GM20000 (cell line): ENCODE measurements at regions not wholly inside any gene's neighbourhood (a gene's known extent, or its start where the extent isn't known, plus 50 kb on each side); places are given as distances from the start of the nearest gene placed in this dataset.

Experiments used
- DNase-seq: peaks from one replicate; pipeline ENCODE4 v3.0.0; 2012; ENCODE audit warnings: low spot score
- CTCF ChIP-seq: IDR thresholded peaks from 2 replicates; pipeline ENCODE4 v1.5.1; 2012; ENCODE audit warnings: mild to moderate bottlenecking, control low read depth; ENCODE audit errors: extremely low read depth, missing control alignments

GRCh38 chr6:122347751-122348150, 51.7 kb upstream of the HSF2 start:
- TF ChIP-seq CTCF, result no peak
- no peak for DNase-seq
